ENCODE measurements at regions not wholly inside any gene's neighbourhood (a gene's known extent, or its start where the extent isn't known, plus 50 kb on each side); places are given as distances from the start of the nearest gene placed in this dataset.
"Not testable (repeated sequence)": the region's sequence is repeated elsewhere in the genome, so short reads cannot be mapped to it uniquely, and the experiment has no call there.

DNA sequence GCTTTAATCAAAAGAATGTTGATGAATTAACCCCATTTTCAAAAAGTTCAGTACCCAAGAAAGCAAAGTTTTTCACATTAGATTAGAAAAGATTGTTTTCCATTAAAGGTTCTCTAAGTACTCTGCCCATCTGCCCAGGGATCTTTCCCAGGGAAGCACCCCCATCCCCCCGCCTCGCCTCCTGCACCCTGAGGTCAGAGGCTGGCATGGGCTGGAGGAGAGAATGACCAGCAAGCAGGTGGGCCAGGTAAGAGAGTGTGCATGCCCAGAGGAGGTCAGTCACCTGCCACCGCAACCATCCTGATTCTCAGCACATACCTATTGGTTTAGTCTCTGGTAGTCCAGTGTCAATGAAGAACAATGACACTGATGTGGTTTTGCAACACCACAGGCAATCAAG is 279.4 kb upstream of the ZNF507 start:
- H3K4me3 ChIP-seq (ENCODE audit: low read depth, low read length): no peak overlapping the region
- no peak for DNase-seq (ENCODE audit: low read depth)
- TF ChIP-seq, protein P1, sequence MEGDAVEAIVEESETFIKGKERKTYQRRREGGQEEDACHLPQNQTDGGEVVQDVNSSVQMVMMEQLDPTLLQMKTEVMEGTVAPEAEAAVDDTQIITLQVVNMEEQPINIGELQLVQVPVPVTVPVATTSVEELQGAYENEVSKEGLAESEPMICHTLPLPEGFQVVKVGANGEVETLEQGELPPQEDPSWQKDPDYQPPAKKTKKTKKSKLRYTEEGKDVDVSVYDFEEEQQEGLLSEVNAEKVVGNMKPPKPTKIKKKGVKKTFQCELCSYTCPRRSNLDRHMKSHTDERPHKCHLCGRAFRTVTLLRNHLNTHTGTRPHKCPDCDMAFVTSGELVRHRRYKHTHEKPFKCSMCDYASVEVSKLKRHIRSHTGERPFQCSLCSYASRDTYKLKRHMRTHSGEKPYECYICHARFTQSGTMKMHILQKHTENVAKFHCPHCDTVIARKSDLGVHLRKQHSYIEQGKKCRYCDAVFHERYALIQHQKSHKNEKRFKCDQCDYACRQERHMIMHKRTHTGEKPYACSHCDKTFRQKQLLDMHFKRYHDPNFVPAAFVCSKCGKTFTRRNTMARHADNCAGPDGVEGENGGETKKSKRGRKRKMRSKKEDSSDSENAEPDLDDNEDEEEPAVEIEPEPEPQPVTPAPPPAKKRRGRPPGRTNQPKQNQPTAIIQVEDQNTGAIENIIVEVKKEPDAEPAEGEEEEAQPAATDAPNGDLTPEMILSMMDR (IDR thresholded peaks at IDR 0.05; ENCODE audit: low read depth, low read length, missing control alignments): no peak

DNA sequence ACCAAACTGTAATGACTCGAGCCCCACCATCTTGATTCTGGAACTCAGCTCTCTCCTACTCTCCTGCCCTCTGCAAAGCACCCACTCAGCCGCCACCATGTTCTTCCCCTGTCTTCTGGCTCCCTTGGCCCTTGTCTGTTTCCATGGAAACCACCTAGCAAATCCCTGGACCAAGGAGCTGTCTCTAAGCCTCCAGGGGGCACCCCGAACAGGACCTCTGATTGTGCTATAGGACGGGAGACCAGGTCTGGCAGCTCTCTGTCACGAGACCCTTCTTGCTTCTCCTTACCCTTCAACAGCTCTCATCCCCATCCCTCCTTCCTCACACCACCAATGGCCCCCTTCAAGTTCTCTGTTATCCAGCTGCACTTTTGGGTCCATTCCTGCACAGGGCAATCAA is 277.7 kb upstream of the ZNF507 start:
- H3K4me3 ChIP-seq (ENCODE audit: low read depth, low read length): no peak overlapping the region
- TF ChIP-seq, protein P1 (IDR thresholded peaks at IDR 0.05; ENCODE audit: low read depth, low read length, missing control alignments): no peak
- DNase-seq (ENCODE audit: low read depth): no peak

DNA sequence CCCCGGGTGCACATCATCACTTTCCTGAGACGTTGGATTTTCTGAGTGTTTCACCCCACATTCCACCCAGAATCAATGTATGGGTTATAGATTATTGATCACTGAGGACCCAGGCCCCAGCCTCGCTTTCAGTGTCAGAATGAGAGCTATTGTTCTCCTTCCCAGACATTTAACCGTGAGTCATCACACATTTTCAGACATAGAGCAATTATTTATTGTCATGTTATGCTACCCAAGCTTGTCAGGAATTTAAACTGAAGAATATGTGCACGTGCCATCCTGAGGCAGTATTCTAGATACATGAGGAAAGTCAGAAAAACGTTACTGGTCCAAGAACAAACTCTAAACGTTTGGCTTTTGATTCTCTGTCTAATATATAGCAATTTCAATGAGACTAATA is 276.6 kb upstream of the ZNF507 start:
- TF ChIP-seq, protein P1 (IDR thresholded peaks at IDR 0.05; ENCODE audit: low read depth, low read length, missing control alignments): no peak
- DNase-seq (ENCODE audit: low read depth): no peak
- H3K4me3 ChIP-seq (ENCODE audit: low read depth, low read length): no peak overlapping the region

DNA sequence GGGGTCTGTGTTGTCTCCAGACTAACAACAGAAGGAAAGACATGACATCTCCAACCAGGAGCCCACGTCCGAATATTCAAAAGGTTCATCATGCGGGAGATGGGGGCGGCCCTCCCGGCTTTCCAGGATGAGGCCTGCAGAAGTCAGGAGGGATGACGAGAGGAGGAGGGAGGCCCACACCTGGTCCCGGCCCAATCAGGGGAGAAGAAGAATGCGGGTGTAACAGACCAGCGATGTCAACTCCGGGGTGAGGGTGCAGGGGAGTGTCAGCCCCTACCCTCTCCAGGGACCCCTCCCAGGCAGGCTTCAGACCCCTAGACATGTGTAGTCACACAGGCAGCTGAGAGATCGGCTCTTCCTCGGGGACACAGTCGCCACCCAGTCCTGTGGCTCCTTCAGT is 275.3 kb upstream of the ZNF507 start:
- TF ChIP-seq, protein P1 (IDR thresholded peaks at IDR 0.05; ENCODE audit: low read depth, low read length, missing control alignments): no peak
- no peak for DNase-seq (ENCODE audit: low read depth)
- H3K4me3 ChIP-seq (ENCODE audit: low read depth, low read length): no peak overlapping the region

DNA sequence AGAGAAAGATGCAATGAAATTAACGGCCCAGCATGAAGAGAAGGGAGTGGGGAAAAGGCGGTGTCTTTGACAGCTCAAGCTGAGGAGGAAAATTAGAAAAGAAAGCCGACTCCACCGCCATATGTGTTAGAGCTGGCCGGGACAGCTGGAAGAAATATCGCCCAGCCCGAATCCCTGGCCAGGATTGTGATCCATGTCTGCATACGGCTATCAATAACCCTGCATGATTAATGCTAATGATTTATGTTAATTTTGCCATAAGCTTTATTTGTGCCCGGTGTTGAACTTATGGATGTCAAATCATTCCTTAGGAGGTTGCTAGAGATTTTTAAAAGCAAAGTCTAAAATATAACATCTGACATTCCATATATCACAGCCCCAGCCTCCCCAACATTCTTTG is 263.4 kb upstream of the ZNF507 start:
- TF ChIP-seq, protein P1 (IDR thresholded peaks at IDR 0.05; ENCODE audit: low read depth, low read length, missing control alignments): no peak
- no peak overlapping the region for H3K4me3 ChIP-seq (ENCODE audit: low read depth, low read length)
- DNase-seq (ENCODE audit: low read depth): no peak

DNA sequence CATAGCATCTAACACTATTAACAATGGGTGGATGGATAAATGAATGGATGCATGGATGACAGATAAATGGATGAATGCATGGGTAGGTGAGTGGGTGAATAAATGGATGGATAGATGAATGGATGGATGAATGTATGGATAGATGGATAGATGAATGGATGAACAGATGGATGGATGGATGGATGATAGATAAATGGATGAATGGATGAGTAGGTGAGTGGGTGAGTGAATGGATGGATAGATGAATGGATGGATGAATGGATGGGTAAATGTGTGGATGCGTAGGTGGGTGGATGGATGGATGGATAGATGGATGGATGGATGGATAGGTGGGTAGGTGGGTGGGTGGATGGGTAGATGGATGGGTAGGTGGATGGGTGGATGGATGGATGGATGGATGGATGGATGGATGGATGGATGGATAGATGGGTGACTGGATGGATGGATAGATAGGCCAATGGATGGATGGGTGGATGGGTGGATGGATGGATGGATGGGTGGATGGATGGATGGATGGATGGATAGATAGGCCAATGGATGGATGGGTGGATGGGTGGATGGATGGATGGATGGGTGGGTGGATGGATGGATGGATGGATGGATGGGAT is 260.6 kb upstream of the ZNF507 start:
- not testable (repeated sequence) for H3K4me3 ChIP-seq (ENCODE audit: low read depth, low read length); DNase-seq (ENCODE audit: low read depth)

DNA sequence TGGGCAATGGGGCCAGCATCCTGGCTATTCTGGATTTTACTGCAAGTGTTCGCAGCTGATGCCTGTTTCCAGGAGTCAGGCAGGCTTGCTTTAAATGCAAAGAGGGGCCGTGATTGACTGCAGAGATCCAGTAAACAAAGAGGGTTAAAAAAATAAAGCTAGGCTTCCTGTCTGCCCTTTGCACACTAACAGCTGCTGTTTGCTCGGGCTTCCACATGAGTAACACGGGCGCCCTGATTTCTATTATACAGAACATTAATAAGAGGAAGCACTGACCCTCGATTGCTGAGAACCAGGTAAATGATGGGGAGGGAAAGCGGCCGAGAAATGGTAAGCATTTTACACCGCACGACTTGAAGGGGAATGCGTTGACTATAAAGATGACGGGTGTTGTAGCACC is 254.2 kb upstream of the ZNF507 start:
- DNase-seq (ENCODE audit: low read depth): no peak
- TF ChIP-seq, protein P1 (IDR thresholded peaks at IDR 0.05; ENCODE audit: low read depth, low read length, missing control alignments): no peak
- no peak overlapping the region for H3K4me3 ChIP-seq (ENCODE audit: low read depth, low read length)

Measured in GM12864 (cell line).